HCT116 (cell line): ENCODE measurements at regions not wholly inside any gene's neighbourhood (a gene's known extent, or its start where the extent isn't known, plus 50 kb on each side); places are given as distances from the start of the nearest gene placed in this dataset.

Source experiments
- ATAC-seq: fragments of 200-7000 bp; cut with Tn5 transposase; 2 replicates; pipeline ENCODE4 v1.9.1; 2020; ENCODE audit warnings: mild to moderate bottlenecking, moderate library complexity
- BruUV-seq: library from RNA; stranded (reverse); fragments of 400-500 nt; replicated peaks from 2 replicates; lab custom pipeline; 2021; lab: Mats Ljungman, UMichigan
- CTCF ChIA-PET: fragments of 300-600 bp; sonication (Branson Sonifier 250); formaldehyde crosslinking; loops from one replicate; lab custom pipeline; 2021; ENCODE audit warnings: antibody characterized with exemption; lab: Charles Lee
- POLR2A ChIA-PET: fragments of 300-600, 350-600 bp; sonication (Branson Sonifier 250); formaldehyde crosslinking; loops from one replicate; lab custom pipeline; 2021; ENCODE audit warnings: antibody characterized with exemption; lab: Charles Lee
- RAD21 ChIA-PET, 2 experiments: fragments of 300-600 bp; sonication (Branson Sonifier 250); formaldehyde crosslinking; loops; one replicate each; lab custom pipeline; 2023; ENCODE audit warnings: low total read pairs in 2 of 2; ENCODE audit not compliant: uncharacterized antibody in 2 of 2, unreplicated experiment in 2 of 2, low non-redundant PET in 1 of 2; lab: Charles Lee
- DNase-seq: peaks from one replicate; pipeline ENCODE4 v3.0.0-alpha.2; 2010; ENCODE audit warnings: low read depth, low spot score
- H2AFZ ChIP-seq: fragments of 200-600 bp; shearing (Covaris generic), sonication (generic); 2 replicates; pipeline ENCODE4 v1.6.1; 2017; ENCODE audit warnings: low read depth, mixed run types, mixed read lengths, antibody characterized with exemption, low read length; ENCODE audit not compliant: poor library complexity, severe bottlenecking
- H3K27ac ChIP-seq: 2 replicates; pipeline ENCODE4 v1.5.1; 2012; ENCODE audit warnings: low read depth, low read length
- H3K27me3 ChIP-seq: fragments of 200-600 bp; sonication (generic); 2 replicates; pipeline ENCODE4 v1.6.1; 2016; ENCODE audit warnings: mixed run types, low read length, mixed read lengths; ENCODE audit not compliant: insufficient read depth
- H3K36me3 ChIP-seq, 2 experiments: fragments of 200-500 bp in 1 of 2; fragments of 200-600 bp in 1 of 2; sonication (Bioruptor generic) in 1 of 2; sonication (generic) in 1 of 2; 2 replicates each; pipeline versions ENCODE4 v1.5.1 to v1.6.1; 2014 to 2016; ENCODE audit warnings: low read length in 2 of 2, inconsistent platforms in 1 of 2, mixed read lengths in 1 of 2, mixed run types in 1 of 2; ENCODE audit not compliant: insufficient read depth in 2 of 2, control insufficient read depth in 1 of 2
- H3K4me1 ChIP-seq, 2 experiments: fragments of 200-600 bp in 1 of 2; sonication (generic) in 1 of 2; 2 replicates each; pipeline versions ENCODE4 v1.5.1 to v1.6.1; 2012 to 2017; ENCODE audit warnings: low read length in 2 of 2, inconsistent platforms in 1 of 2, mild to moderate bottlenecking in 1 of 2, mixed read lengths in 1 of 2, mixed run types in 1 of 2, moderate library complexity in 1 of 2; ENCODE audit not compliant: insufficient read depth in 2 of 2, control insufficient read depth in 1 of 2
- H3K4me2 ChIP-seq: fragments of 200-600 bp; sonication (generic); 2 replicates; pipeline ENCODE4 v1.6.1; 2017; ENCODE audit warnings: mixed run types, low read length, mixed read lengths
- H3K4me3 ChIP-seq, 2 experiments: fragments of 200-600 bp in 1 of 2; sonication (generic) in 1 of 2; replicated peaks in 1 of 2; 2 replicates each; pipeline ENCODE4 v1.5.1; 2011 to 2016; ENCODE audit warnings: low read length in 2 of 2, control low read depth in 1 of 2, low read depth in 1 of 2, mild to moderate bottlenecking in 1 of 2, mixed read lengths in 1 of 2, mixed run types in 1 of 2
- H3K79me2 ChIP-seq: fragments of 200-600 bp; sonication (generic); 2 replicates; pipeline ENCODE4 v1.6.1; 2017; ENCODE audit warnings: mild to moderate bottlenecking, mixed run types, low read length, moderate library complexity, mixed read lengths; ENCODE audit not compliant: insufficient read depth
- H3K9ac ChIP-seq: fragments of 200-600 bp; sonication (generic); 2 replicates; pipeline ENCODE4 v1.6.1; 2016; ENCODE audit warnings: low read length, mixed read lengths
- H3K9me2 ChIP-seq: fragments of 200-600 bp; sonication (generic), shearing (Covaris generic); 2 replicates; pipeline ENCODE4 v1.6.1; 2017; ENCODE audit warnings: mixed run types, mild to moderate bottlenecking, moderate library complexity; ENCODE audit not compliant: insufficient read depth
- H3K9me3 ChIP-seq, 2 experiments: fragments of 200-500 bp in 1 of 2; fragments of 200-600 bp in 1 of 2; sonication (Bioruptor generic) in 1 of 2; sonication (generic) in 1 of 2; 2 replicates each; pipeline ENCODE4 v1.6.1; 2014 to 2017; ENCODE audit warnings: low read length in 2 of 2, mixed read lengths in 2 of 2, inconsistent platforms in 1 of 2, low read depth in 1 of 2, mild to moderate bottlenecking in 1 of 2, mixed run types in 1 of 2, moderate library complexity in 1 of 2; ENCODE audit not compliant: control insufficient read depth in 1 of 2, insufficient read depth in 1 of 2
- H4K20me1 ChIP-seq: fragments of 200-600 bp; sonication (generic), shearing (Covaris generic); 2 replicates; pipeline ENCODE4 v1.6.1; 2017; ENCODE audit warnings: mixed run types, mild to moderate bottlenecking, moderate library complexity; ENCODE audit not compliant: insufficient read depth
- ATF3 ChIP-seq: IDR thresholded peaks from 2 replicates; pipeline ENCODE4 v1.6.1; 2012
- CBX3 ChIP-seq: IDR thresholded peaks from 2 replicates; pipeline ENCODE4 v1.6.1; 2012; ENCODE audit warnings: low read depth
- CEBPB ChIP-seq: IDR thresholded peaks from 2 replicates; pipeline ENCODE4 v1.6.1; 2012; ENCODE audit warnings: low read depth
- EGR1 ChIP-seq: IDR thresholded peaks from 2 replicates; pipeline ENCODE4 v1.6.1; 2012; ENCODE audit warnings: low read depth
- EZH2 ChIP-seq: fragments of 200-600 bp; sonication (generic); IDR thresholded peaks from 2 replicates; pipeline ENCODE4 v1.6.1; 2017; ENCODE audit warnings: antibody characterized with exemption, mixed run types
- EZH2phosphoT487 ChIP-seq: fragments of 200-600 bp; IDR thresholded peaks from 2 replicates; pipeline ENCODE4 v1.6.1; 2018; ENCODE audit warnings: antibody characterized with exemption, borderline replicate concordance
- FOSL1 ChIP-seq: IDR thresholded peaks from 2 replicates; pipeline ENCODE4 v1.6.1; 2012; ENCODE audit warnings: low read depth
- JUND ChIP-seq: IDR thresholded peaks from 2 replicates; pipeline ENCODE4 v1.6.1; 2012
- POLR2AphosphoS5 ChIP-seq: IDR thresholded peaks from 2 replicates; pipeline ENCODE4 v1.6.1; 2011; ENCODE audit warnings: mild to moderate bottlenecking, low read depth, low read length, moderate library complexity
- RAD21 ChIP-seq: IDR thresholded peaks from 2 replicates; pipeline ENCODE4 v1.6.1; 2012; ENCODE audit warnings: low read depth, mild to moderate bottlenecking
- REST ChIP-seq: IDR thresholded peaks from 2 replicates; pipeline ENCODE4 v1.6.1; 2012; ENCODE audit warnings: low read depth
- SRF ChIP-seq: IDR thresholded peaks from 2 replicates; pipeline ENCODE4 v1.6.1; 2012; ENCODE audit warnings: low read depth
- TCF7L2 ChIP-seq: IDR thresholded peaks from 2 replicates; pipeline ENCODE4 v1.7.0; 2011; ENCODE audit warnings: borderline replicate concordance, inconsistent platforms; ENCODE audit not compliant: insufficient read depth, insufficient read length; ENCODE audit errors: extremely low read depth
- YY1 ChIP-seq: IDR thresholded peaks from 2 replicates; pipeline ENCODE4 v1.6.1; 2011; ENCODE audit warnings: low read length, low read depth, moderate library complexity, mild to moderate bottlenecking; ENCODE audit not compliant: insufficient replicate concordance; ENCODE audit errors: extremely low read depth
- ZBTB33 ChIP-seq: IDR thresholded peaks from 2 replicates; pipeline ENCODE4 v1.6.1; 2011; ENCODE audit warnings: mild to moderate bottlenecking, low read length, moderate library complexity; ENCODE audit not compliant: insufficient replicate concordance; ENCODE audit errors: extremely low read depth
- ZFX ChIP-seq: fragments of 450-650 bp; IDR thresholded peaks from 2 replicates; pipeline ENCODE4 v1.6.1; 2017
- ZNF274 ChIP-seq: fragments of 200-500 bp; sonication (Bioruptor generic); IDR thresholded peaks from 2 replicates; pipeline ENCODE4 v1.6.1; 2014; ENCODE audit warnings: mild to moderate bottlenecking, low read depth, low read length, inconsistent platforms
- intact Hi-C: fragments of 100-400 bp; cut with micrococcal nuclease; formaldehyde crosslinking; loops from 2 replicates; pipeline ENCODE4 v1.10.0; 2022

- H3K9me2 ChIP-seq, result no peaks in the 10 kb centered on the region
- ChIA-PET RAD21 (no interaction called here), POLR2A (no interaction called here), CTCF (no interaction called here)
- BruUV-seq, result no TSS peak
- H2AFZ ChIP-seq, result no peak overlapping the region
- intact Hi-C loops, result no loop called here
- no peak overlapping the region for H3K9ac ChIP-seq
- DNase-seq (no peak), ATAC-seq (no peak)
- H3K4me1 ChIP-seq, result no peaks in the 10 kb centered on the region
- H3K36me3 ChIP-seq, result no peaks in the 10 kb centered on the region
- H3K4me3 ChIP-seq, result no peak overlapping the region
- H3K79me2 ChIP-seq, result no peaks in the 10 kb centered on the region
- TF ChIP-seq YY1, result no peak
- no peak for TF ChIP-seq EZH2phosphoT487
- TF ChIP-seq SRF, result no peak
- no peak for TF ChIP-seq TCF7L2
- TF ChIP-seq EGR1, result no peak
- no peak for TF ChIP-seq JUND
- TF ChIP-seq POLR2AphosphoS5, result no peak
- TF ChIP-seq ZNF274, result no peak
- TF ChIP-seq ZBTB33, result no peak
- no peak for TF ChIP-seq REST
- no peak for TF ChIP-seq FOSL1
- TF ChIP-seq ATF3, result no peak
- no peak for TF ChIP-seq CEBPB
- no peak for TF ChIP-seq EZH2
- no peak for TF ChIP-seq CBX3
- no peak for TF ChIP-seq ZFX
- no peak for TF ChIP-seq RAD21
- no peaks in the 10 kb centered on the region for H4K20me1 ChIP-seq
- H3K9me3 ChIP-seq, result no peaks in the 10 kb centered on the region
- H3K4me2 ChIP-seq, result no peak overlapping the region
- no peak overlapping the region for H3K27ac ChIP-seq
- no peaks in the 10 kb centered on the region for H3K27me3 ChIP-seq
Measured at GRCh38 chr6:105562027-105562426, 159.1 kb upstream of the PREP start.
